HG03064 (cell line): ENCODE measurements at regions not wholly inside any gene's neighbourhood (a gene's known extent, or its start where the extent isn't known, plus 50 kb on each side); places are given as distances from the start of the nearest gene placed in this dataset.

Experiments
- ATAC-seq: cut with Tn5 transposase; IDR thresholded peaks from one replicate; pipeline ENCODE4 v1.9.1; 2021; ENCODE audit warnings: low read depth; ENCODE audit not compliant: unreplicated experiment

DNA sequence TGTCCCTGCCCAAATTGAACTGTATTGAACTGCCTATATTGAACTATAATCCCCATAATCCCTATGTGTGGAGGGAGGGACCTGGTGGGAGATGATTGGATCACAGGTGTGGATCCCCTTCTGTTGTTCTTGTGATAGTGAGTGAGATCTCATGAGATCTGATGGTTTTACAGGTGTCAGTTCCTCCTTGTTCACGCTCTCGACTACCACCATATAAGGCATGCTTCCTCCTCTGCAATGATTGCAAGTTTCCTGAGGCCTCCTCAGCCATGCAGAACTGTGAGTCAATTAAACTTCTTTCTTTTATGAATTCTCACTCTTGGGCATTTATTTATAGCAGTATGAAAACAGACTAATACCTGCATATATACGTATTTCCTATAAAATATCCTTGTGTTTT lies 206.5 kb upstream of the PDGFD start:
- no peak for ATAC-seq

DNA sequence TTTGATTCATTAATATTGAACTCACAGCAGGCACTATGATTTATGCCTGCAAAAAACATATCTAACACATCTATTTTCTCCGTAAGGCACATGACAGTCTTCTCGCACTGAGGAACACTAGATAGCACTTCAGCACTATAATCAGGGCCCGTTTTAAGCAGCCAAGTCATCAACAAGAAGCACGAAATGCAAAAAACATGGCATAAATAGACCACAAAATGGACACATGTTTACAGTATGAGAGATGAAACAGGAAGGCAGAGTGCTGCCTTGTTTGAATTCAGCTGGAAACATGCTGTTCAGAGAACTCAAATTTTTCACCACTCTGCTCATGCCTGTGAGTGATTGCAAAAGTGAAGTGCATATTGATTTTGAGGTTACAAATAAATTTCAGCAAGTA lies 205.8 kb upstream of the PDGFD start:
- no peak for ATAC-seq

DNA sequence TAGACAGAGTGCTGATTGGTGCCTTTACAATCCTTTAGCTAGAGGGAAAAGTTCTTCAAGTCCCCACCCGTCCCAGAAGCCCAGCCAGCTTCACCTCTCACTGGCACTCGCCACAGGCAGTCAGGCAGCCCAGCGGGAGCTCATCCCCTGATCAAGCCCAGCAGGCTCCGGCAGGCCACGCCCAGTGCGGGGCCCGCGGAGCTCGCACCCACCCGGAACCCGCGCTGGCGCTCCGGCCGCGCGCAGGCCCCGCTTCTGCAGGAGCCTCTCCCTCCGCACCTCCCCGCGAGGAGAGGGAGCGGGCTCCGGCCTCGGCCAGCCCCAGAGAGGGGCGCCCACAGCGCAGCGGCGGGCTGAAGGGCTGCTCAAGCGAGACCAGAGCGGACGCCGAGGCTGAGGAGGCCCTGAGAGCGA lies 202.4 kb upstream of the PDGFD start:
- ATAC-seq, result no peak

DNA sequence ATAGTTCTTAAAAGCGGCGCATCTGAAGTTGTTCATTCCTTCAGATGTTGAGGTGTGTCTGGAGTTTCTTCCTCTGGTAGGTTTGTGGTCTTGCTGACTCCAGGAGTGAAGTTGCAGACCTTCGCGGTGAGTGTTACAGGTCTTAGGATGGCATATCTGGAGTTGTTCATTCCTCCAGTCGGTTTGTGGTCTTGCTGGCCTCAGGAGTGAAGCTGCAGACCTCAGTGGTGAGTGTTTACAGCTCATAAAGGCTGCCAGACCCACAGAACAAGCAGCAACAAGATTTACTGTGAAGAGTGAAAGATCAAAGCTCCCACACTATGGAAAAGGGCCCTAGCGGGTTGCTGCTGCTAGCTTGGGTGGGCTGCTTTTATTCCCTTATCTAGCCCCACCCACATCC lies 201.7 kb upstream of the PDGFD start:
- ATAC-seq, result no peak

DNA sequence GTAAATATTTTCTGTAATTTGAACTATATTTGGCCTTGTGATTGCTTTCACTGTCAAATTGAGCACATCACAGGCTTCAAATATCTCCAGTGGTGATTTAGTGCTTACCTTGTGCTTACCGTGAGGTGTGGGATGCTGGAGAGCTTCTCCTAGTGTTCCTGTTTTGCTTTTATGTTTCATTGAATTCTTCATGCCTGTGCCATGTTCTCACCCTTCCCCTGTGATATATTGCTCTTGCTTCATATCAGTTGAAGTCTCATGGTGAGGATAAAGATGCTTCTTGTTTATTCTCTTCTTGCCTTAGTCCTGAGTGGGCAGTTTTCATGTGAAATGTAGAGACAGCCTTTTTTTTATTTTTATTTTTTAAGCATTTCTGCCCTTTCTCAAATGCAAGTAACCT lies 198.0 kb upstream of the PDGFD start:
- no peak for ATAC-seq

DNA sequence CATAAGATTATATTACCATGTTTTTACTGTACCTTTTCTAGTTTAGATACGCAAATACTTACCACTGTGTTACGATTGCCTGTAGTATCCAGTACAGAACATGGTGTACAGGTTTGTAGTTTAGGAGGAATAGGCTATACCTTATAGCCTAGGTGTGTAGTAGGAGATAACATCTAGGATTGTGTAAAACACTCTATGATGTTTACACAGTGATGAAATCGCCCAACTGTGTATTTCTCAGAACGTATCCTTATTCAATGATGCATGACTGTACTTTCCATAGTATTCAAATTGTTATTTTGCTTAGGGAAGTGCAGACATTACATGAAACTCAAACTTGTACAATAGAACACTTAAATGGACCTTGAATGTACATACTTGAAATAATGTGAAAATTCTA lies 188.1 kb upstream of the PDGFD start:
- ATAC-seq, result no peak

DNA sequence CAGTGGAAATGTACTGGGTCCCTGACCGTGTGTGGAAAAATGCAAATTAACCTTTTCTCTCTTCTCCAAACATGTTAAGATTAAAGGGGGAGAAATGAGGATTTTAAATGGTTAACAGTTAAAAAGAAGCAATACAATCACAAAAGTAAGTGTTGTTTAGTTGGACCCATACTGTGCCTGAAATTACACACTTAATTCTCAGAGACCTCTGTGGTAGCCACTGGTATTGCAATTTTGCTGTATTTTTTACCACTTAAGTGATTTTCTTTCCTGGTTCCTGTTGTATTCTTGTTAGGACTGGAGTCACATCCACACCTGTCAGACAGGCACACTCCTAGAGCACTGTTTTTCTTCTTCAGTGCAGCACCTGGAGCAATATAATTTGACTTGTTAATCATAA lies 179.6 kb upstream of the PDGFD start:
- ATAC-seq, result no peak

DNA sequence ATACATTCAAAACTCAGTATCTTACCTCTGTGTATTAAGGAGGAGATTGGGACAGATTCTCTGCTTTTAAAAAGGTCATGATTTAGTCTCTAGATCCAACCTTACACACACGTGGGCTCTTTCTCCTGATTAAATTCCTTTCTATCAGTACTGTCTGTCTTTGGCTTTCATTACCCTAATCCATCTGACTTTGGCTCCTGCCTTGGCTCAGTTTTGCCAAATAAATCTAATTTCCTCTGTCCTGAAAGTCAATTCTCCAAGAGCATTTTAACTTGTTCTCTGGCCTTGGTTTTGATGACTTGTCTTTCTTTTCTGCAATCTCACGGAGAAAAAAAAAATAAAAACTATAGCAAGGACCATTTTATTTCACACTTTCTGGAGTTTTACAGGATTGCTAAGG lies 176.6 kb upstream of the PDGFD start:
- ATAC-seq, result no peak

DNA sequence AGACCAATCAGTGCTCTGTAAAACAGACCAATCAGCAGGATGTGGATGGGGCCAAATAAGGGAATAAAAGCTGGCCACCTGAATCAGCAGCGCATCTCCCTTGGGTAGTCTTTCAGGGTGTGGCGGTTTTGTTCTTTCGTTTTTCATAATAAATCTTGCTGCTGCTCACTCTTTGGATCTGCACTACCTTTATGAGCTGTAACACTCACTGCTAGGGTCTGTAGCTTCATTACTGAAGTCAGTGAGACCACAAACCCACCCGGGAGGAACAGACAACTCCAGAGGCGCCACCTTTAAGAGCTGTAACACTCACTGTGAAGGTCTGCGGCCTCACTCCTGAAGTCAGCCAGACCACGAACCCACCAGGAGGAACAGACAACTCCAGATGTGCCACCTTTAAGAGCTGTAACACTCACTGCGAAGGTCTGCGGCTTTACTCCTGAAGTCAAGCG lies 175.5 kb upstream of the PDGFD start:
- no peak for ATAC-seq

DNA sequence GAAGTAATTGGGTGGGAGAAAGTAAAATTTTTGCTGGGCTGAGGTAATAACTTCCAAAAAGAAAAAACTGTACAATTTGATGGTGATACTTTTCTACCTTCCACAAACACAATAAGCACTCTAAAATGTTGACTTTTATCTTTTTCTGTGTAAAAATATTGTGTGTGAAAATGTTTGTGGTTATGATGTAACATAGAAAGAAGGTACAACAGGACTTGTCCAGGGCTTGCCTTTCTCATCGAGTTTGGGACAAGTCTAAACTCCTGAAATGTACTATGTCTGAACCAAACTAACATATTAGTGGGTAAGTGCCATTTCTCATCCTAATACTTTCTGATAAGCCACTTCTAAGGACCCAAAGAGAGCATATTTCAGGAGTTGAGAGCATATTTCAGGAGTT lies 174.2 kb upstream of the PDGFD start:
- ATAC-seq, result no peak

DNA sequence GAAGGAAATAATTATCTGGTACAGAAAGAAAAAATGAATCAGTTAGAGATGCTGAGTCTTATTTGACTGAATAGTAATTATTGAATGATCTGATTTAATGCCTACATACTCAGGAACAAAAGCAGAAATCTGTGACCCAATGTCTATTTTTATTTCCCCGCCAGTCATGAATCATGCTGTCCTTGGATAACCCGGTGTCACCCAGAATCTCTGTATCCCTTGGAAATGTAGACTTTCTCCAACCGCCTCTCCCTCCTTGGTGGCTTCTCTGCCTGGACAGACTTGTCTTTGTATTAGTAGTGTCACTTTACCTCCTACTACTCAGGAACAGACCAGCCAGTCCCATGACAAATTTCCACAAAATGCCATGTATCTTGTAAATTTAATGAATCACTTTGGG lies 173.3 kb upstream of the PDGFD start:
- ATAC-seq, result no peak

DNA sequence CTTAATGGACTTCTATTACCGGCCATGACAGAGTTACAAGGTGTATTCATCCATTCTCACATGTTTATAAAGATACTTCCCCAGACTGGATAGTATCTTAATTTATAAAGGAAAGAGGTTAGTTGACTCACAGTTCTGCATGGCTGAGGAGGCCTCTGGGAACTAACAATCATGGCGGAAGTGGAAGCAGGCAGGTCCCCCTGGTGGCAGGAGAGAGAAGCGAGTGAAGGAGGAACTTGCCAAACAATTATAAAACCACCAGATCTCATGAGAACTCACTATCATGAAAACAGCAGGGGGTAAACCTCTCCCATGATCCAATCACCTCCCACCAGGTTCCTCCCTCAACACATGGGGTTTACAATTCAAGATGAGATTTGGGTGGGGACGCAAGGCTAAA lies 170.0 kb upstream of the PDGFD start:
- ATAC-seq, result no peak

DNA sequence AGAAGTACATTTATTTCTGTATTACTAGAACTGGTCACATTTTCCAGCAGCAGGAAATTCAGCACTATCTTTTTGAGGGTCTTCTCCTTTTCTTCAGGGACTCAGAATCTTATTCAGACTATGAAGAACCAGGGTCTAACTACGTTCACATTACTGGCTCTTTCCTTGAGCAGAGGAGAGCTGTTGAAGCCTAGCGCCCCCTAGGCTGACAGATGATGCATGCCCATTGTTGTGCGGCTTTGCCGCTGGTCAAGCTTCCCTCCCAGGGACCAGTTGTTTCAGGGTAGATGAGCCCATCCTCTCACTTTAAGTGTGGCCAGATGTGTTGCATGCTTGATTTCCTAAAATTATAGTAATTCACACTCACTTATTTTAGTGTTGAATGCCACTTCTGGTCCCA lies 168.2 kb upstream of the PDGFD start:
- ATAC-seq, result no peak

DNA sequence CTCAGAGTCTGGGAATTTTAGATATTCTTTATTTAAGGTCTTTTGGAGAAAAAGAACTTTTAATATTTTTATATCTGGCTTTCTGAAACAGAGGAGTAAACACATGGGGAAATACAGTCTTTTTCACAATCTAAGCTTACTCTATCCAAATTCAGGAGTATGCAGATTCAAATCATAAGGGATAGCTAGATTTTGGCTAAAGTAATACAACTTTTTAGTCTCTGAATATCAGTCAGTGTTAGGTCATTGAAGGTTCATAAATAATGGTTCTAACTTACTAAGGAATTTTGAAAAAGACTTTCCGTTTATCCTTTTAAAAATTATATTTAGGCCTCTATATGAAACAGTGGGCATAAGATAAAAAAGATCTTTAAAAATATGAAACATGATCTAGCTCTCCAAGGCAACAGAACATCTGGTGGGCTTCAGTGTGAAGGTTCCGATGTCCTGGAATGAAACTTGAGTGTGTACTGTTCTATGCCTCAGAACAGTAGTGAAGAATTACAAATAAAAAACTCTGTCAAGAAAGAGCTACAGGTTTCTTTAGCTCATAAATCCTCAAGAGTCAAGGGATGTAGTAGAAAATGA lies 165.2 kb upstream of the PDGFD start:
- no peak for ATAC-seq

DNA sequence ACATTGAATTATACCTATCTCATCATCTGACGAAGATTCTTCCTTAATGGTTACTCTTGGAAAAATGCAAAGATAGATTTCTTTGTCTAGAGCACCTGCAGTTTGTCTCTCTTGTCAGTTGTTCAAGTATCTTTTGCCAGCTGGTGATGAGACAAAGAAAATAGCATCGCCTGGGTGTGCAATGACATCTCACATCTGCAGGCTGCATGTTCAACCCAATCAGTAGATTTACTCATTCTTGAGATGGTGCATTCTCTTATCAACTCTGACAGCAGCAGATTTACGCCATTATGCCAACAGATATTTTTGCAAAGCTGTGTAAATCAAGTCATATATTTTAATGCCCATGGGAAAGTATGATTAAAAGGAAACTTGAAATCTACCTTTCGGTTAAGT lies 164.6 kb upstream of the PDGFD start:
- ATAC-seq, result no peak

DNA sequence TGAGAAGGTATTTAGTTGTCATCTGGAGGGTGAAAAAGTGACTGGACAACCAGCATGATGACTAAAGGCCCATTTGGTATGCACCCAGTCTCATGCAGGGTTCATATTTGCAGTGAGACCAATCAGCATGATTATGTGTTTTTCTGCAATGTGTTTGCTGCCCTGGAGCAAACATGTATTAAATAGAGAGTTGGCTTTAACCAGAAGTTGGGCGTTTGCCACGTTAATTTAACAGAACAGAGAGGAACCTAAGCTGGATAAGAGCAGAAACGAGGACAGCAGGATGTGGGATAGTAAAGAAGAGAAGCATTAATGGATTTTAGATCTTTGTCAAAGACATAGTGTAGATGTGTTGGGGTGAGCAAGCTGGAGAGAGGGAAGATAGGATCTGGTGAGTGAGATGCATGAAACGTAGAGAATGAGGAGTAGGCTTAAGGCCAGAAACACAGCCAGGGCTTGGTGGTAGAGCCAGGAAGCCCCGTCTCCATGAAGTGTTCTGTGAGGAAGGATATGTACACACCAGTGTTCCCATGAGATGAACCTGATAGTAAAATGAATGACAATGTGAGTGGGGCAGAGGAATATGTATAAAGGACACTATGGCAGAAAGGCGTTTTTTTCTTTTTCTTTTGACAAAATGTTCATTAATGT lies 164.0 kb upstream of the PDGFD start:
- ATAC-seq, result no peak

DNA sequence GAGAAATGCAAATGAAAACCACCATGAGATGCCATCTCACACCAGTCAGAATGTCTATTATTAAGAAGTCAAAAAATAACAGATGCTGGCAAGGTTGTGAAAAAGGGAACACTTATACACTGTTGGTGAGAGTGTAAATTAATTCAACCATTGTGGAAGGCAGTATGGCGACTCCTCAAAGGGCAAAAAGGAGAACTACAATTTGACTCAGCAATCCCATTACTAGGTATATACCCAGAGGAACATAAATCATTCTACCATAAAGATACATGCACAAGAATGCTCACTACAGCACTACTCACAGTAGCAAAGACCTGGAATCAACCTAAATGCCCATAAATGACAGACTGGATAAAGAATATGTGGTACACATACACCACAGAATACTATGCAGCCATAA lies 161.1 kb upstream of the PDGFD start:
- no peak for ATAC-seq

DNA sequence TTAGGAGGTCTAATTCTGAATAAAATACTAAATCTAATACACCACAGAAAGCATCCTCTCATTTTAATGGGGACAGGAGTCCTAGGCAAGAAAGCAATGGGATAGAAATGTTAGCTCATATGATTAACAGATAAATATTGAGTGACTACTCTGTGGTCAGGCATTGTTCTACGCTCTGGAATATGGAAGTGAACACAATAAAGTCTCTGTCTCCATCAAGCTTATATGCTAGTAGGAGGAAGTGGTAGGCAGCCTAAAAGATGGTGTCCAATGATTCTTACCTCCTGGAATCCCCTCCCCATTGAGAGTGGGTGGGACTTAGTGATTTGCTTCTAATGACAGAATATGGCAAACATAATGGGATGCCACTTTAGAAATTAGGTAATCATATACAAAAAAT lies 160.3 kb upstream of the PDGFD start:
- no peak for ATAC-seq

DNA sequence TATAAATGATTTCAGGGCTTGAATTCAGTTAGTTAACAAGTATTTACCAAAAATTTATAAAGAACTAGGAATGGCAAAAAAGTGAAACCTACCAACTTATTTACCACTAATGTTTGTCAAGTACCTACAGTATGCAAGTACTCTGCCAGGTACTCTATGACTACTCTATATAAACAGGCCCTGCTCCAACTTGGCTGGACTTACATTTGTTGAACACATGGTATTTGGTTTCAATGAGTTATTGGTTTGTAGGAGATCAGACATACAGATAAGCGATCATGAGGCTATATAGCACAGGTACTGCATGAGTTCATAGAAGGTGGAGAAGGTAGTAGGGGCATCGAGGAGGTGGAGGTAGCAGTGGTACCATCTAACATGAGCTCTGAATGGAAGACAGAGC lies 159.9 kb upstream of the PDGFD start:
- ATAC-seq, result no peak

DNA sequence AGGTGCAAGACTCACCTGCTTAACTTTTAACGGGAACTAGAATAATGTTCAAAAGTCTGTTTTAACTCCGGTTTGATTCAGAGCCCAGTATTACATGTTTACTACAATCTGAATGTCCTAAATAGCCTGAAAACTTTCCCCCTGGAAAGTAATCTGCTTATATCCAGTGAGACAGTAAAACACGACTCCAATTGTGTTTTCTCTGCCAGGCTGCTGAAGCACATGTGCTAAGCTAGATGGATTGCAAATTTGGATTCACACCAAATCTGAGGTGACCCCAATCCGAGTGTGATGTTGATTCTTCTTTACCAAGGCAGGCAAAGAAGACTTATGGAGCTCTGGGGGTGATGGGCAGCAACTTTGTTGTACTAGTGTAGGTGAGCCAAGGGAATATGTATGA lies 158.7 kb upstream of the PDGFD start:
- ATAC-seq, result no peak

DNA sequence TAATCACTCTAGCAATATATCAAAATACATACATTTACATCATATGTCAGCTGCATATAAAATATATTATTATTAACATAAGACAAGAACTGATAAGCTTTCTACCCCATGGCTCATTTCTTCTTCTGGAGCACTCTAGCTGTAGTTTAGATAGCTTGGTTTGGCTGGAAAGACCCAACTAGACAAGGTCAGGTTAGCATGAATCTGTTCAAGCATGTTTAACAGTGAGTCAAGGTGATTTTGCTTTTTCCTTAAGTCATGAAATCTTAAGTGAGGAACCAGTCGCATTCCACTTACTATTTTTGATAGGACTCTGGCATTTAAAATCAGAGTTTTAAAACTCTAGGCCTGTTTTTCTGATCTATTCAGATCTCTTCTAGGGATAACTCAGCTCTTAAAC lies 157.0 kb upstream of the PDGFD start:
- no peak for ATAC-seq

DNA sequence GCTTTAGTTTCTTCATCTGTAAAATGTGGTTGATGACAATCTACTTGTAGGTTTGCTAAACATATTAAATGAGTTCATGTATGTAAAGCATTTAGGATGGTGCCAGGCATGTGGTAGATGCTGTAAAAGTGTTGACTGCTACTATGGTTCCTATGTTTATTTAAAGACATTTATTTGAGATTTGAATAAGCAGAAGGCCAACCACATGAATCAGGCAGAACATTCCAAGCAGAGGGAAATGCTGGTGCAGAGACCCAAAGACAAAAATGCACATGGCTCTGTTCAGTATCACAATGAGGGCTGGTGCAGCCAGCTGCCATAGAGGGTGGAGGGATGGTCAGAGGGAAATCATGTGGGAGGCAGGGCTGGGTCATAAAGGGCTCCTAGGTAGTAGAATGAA lies 156.2 kb upstream of the PDGFD start:
- no peak for ATAC-seq

DNA sequence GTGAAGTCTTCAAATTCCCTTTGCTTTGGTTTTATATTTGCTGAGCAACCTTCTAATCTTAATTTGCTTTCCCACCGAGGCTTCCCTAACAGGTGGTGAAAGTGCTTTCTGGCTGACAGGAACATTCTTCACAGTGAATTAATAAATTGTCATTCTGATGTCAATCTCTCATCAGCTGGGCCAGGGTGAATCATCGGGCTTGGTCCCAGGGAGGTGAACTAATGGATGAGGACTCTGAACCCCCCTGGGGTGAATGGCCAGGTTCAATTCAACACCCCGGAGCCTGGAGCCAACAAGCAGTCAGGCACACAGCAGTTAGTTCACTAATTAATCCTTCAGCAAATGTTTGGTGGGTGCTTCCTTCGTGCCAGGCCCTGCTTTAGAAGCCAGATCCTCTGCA lies 155.4 kb upstream of the PDGFD start:
- ATAC-seq, result no peak
